H9 (cell line): ENCODE measurements at regions not wholly inside any gene's neighbourhood (a gene's known extent, or its start where the extent isn't known, plus 50 kb on each side); places are given as distances from the start of the nearest gene placed in this dataset.

Experiments
- DNase-seq: peaks from one replicate; pipeline ENCODE4 v3.0.0-alpha.2; 2017
- H2AFZ ChIP-seq: one replicate; pipeline ENCODE4 v1.6.1; 2013; ENCODE audit warnings: mild to moderate bottlenecking, low read length, control low read depth, moderate library complexity
- H2AK5ac ChIP-seq: 2 replicates; pipeline ENCODE4 v1.6.1; 2013; ENCODE audit warnings: low read length, control low read depth, mixed read lengths; ENCODE audit not compliant: insufficient read length
- H2BK120ac ChIP-seq: one replicate; pipeline ENCODE4 v1.6.1; 2013; ENCODE audit warnings: low read depth, mild to moderate bottlenecking, low read length, control low read depth, inconsistent platforms; ENCODE audit not compliant: poor library complexity, severe bottlenecking
- H2BK12ac ChIP-seq: 2 replicates; pipeline ENCODE4 v1.6.1; 2013; ENCODE audit warnings: low read length, control low read depth, mixed read lengths, low read depth; ENCODE audit not compliant: insufficient read length
- H2BK15ac ChIP-seq: 2 replicates; pipeline ENCODE4 v1.6.1; 2013; ENCODE audit warnings: low read depth, low read length, control low read depth
- H2BK20ac ChIP-seq: one replicate; pipeline ENCODE4 v1.6.1; 2013; ENCODE audit warnings: low read depth, mild to moderate bottlenecking, low read length, control low read depth, inconsistent platforms; ENCODE audit not compliant: poor library complexity, severe bottlenecking
- H2BK5ac ChIP-seq: 2 replicates; pipeline ENCODE4 v1.6.1; 2013; ENCODE audit warnings: low read length, control low read depth, mixed read lengths; ENCODE audit not compliant: insufficient read length
- H3K14ac ChIP-seq: 2 replicates; pipeline ENCODE4 v1.6.1; 2013; ENCODE audit warnings: low read length, control low read depth; ENCODE audit not compliant: insufficient read depth
- H3K18ac ChIP-seq: 2 replicates; pipeline ENCODE4 v1.6.1; 2013; ENCODE audit warnings: low read depth, mild to moderate bottlenecking, mixed read lengths, low read length, control low read depth; ENCODE audit not compliant: insufficient read length
- H3K23ac ChIP-seq: 2 replicates; pipeline ENCODE4 v1.6.1; 2013; ENCODE audit warnings: low read length, control low read depth, mixed read lengths, low read depth; ENCODE audit not compliant: insufficient read length
- H3K23me2 ChIP-seq: 2 replicates; pipeline ENCODE4 v1.6.1; 2013; ENCODE audit warnings: low read depth, mild to moderate bottlenecking, mixed read lengths, low read length, control low read depth; ENCODE audit not compliant: insufficient read length, poor library complexity, severe bottlenecking
- H3K27ac ChIP-seq: 2 replicates; pipeline ENCODE4 v1.5.1; 2013; ENCODE audit warnings: low read length, control low read depth, mixed read lengths, low read depth; ENCODE audit not compliant: insufficient read length
- H3K27me3 ChIP-seq: 2 replicates; pipeline ENCODE4 v1.6.1; 2013; ENCODE audit warnings: low read length, control low read depth, inconsistent platforms; ENCODE audit not compliant: insufficient read depth
- H3K4ac ChIP-seq: 2 replicates; pipeline ENCODE4 v1.6.1; 2013; ENCODE audit warnings: low read depth, mild to moderate bottlenecking, control low read depth, inconsistent platforms, low read length, moderate library complexity
- H3K4me1 ChIP-seq: 2 replicates; pipeline ENCODE4 v1.6.1; 2013; ENCODE audit warnings: low read length, control low read depth, inconsistent platforms; ENCODE audit not compliant: insufficient read depth
- H3K4me2 ChIP-seq: 2 replicates; pipeline ENCODE4 v1.6.1; 2013; ENCODE audit warnings: low read length, control low read depth, mixed read lengths; ENCODE audit not compliant: insufficient read length, insufficient read depth
- H3K56ac ChIP-seq: 2 replicates; pipeline ENCODE4 v1.6.1; 2013; ENCODE audit warnings: low read depth, mild to moderate bottlenecking, mixed read lengths, low read length, control low read depth; ENCODE audit not compliant: insufficient read length
- H3K79me1 ChIP-seq: 2 replicates; pipeline ENCODE4 v1.6.1; 2013; ENCODE audit warnings: low read depth, mild to moderate bottlenecking, moderate library complexity, low read length, control low read depth, inconsistent platforms; ENCODE audit not compliant: insufficient read depth, poor library complexity, severe bottlenecking
- H3K79me2 ChIP-seq: 2 replicates; pipeline ENCODE4 v1.6.1; 2013; ENCODE audit warnings: low read length, control low read depth, inconsistent platforms; ENCODE audit not compliant: insufficient read depth
- H3K9ac ChIP-seq: 2 replicates; pipeline ENCODE4 v1.6.1; 2013; ENCODE audit warnings: low read length, control low read depth, mixed read lengths; ENCODE audit not compliant: insufficient read length; ENCODE audit errors: extremely low read depth
- H3K9me3 ChIP-seq: one replicate; pipeline ENCODE4 v1.6.1; 2013; ENCODE audit warnings: low read depth, low read length, inconsistent platforms; ENCODE audit not compliant: control insufficient read depth
- H3T11ph ChIP-seq: one replicate; pipeline ENCODE4 v1.6.1; 2013; ENCODE audit warnings: mild to moderate bottlenecking, low read length, control low read depth, inconsistent platforms
- H4K20me1 ChIP-seq: one replicate; pipeline ENCODE4 v1.6.1; 2013; ENCODE audit not compliant: control insufficient read depth, insufficient read length, insufficient read depth
- H4K5ac ChIP-seq: 2 replicates; pipeline ENCODE4 v1.6.1; 2013; ENCODE audit warnings: low read depth, mild to moderate bottlenecking, mixed read lengths, low read length, control low read depth; ENCODE audit not compliant: insufficient read length
- H4K8ac ChIP-seq: replicated peaks from 2 replicates; pipeline ENCODE4 v1.6.1; 2013; ENCODE audit warnings: low read length, control low read depth, mixed read lengths, low read depth; ENCODE audit not compliant: insufficient read length
- H4K91ac ChIP-seq: 2 replicates; pipeline ENCODE4 v1.6.1; 2013; ENCODE audit warnings: low read depth, mild to moderate bottlenecking, moderate library complexity, mixed read lengths, low read length, control low read depth; ENCODE audit not compliant: insufficient read length
- H3K27ac Mint-ChIP-seq, 3 experiments: 2 replicates in 2 of 3; 3 replicates in 1 of 3; pipeline ENCODE4 v1.8.0; 2020 to 2021; ENCODE audit warnings: mixed read lengths in 3 of 3, mild to moderate bottlenecking in 1 of 3, moderate library complexity in 1 of 3
- H3K27me3 Mint-ChIP-seq: 2 replicates; pipeline ENCODE4 v1.8.0; 2021; ENCODE audit warnings: low read depth, mild to moderate bottlenecking, moderate library complexity, mixed read lengths
- H3K36me3 Mint-ChIP-seq, 3 experiments: 2 replicates in 2 of 3; 3 replicates in 1 of 3; pipeline ENCODE4 v1.8.0; 2020 to 2021; ENCODE audit warnings: low read depth in 3 of 3, mixed read lengths in 3 of 3; ENCODE audit not compliant: insufficient read depth in 1 of 3
- H3K4me1 Mint-ChIP-seq, 2 experiments: 2 replicates each; pipeline ENCODE4 v1.8.0; 2020; ENCODE audit warnings: mixed read lengths in 2 of 2
- H3K4me3 Mint-ChIP-seq, 2 experiments: 2 replicates in 1 of 2; 3 replicates in 1 of 2; pipeline ENCODE4 v1.8.0; 2020 to 2021; ENCODE audit warnings: mild to moderate bottlenecking in 2 of 2, mixed read lengths in 2 of 2, moderate library complexity in 1 of 2
- H3K9me3 Mint-ChIP-seq, 2 experiments: 2 replicates in 1 of 2; 3 replicates in 1 of 2; pipeline ENCODE4 v1.8.0; 2020; ENCODE audit warnings: mild to moderate bottlenecking in 2 of 2, mixed read lengths in 2 of 2, moderate library complexity in 1 of 2
- WGBS: extraction: QIAGEN DNeasy Blood & Tissue Kit; methylation state at CpG from one replicate; pipeline ENCODE4 v1.1.7; 2013; ENCODE audit warnings: missing lambda C conversion rate, low lambda C conversion rate, mixed read lengths; ENCODE audit not compliant: insufficient read length; ENCODE audit errors: extremely low coverage; 5-methylcytosine and 5-hydroxymethylcytosine counted together
- TF ChIP-seq, protein P1 (sequence below): fragments of 200-600 bp; sonication (generic); conservative IDR thresholded peaks from 3 replicates; pipeline ENCODE4 v1.8.0; 2021; ENCODE audit warnings: antibody characterized with exemption, mild to moderate bottlenecking

DNA sequence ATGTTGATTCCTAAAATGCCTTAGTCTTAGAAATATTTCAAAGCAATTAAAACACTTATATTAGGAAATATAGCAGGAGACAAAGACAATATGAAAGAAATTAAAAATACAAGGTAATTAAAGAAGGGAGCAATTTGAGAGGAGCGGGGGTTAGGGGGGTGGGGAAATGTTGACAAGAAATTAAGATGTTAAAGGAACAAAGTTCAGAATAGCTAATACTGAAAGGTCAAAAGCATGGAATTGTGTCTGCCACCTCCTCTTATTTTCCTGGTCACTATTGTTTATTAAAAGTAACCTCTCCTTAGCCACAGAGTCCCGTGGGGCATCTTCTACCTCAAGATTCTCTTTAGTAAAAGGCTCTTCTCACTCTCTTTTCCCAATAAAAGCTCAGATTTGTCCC, 244.1 kb downstream of the MREG start:
- Histone ChIP-seq H2BK15ac (no peak overlapping the region), H3K9me3 (no peaks in the 10 kb centered on the region), H3K23ac (no peak overlapping the region), H4K5ac (no peak overlapping the region), H3K4me1 (no peaks in the 10 kb centered on the region), H3K18ac (no peak overlapping the region), H4K20me1 (no peaks in the 10 kb centered on the region), H3K79me2 (no peaks in the 10 kb centered on the region), H3K9ac (no peak overlapping the region), H2BK20ac (no peak overlapping the region), H3K79me1 (no peaks in the 10 kb centered on the region), H2BK12ac (no peak overlapping the region), H2BK5ac (no peak overlapping the region), H2BK120ac (no peak overlapping the region), H2AFZ (no peak overlapping the region), H3K4ac (no peak overlapping the region), H3K4me2 (no peak overlapping the region), H4K8ac (no peak overlapping the region), H3K56ac (no peak overlapping the region), H3K14ac (no peak overlapping the region), H3K23me2 (no peaks in the 10 kb centered on the region), H2AK5ac (no peak overlapping the region), H4K91ac (no peak overlapping the region), H3K27me3 (no peaks in the 10 kb centered on the region), H3K27ac (no peak overlapping the region), H3T11ph (no peak overlapping the region)
- Mint-ChIP-seq H3K4me3 (no peak overlapping the region), H3K27me3 (0 out of 2 replicates have a peak, but pooled peaks cover 1% of the 10 kb centered on the region), H3K36me3 (peaks cover 0 to 1% (median 0%) of the 10 kb centered on the region in 3 experiments; a peak in 1 of 7 replicates), H3K4me1 (peaks cover 18 to 22% of the 10 kb centered on the region in 2 experiments), H3K9me3 (peaks cover 0 to 4% of the 10 kb centered on the region in 2 experiments; a peak in 2 of 5 replicates), H3K27ac (no peak overlapping the region)
- no peak for DNase-seq
- TF ChIP-seq, protein P1, sequence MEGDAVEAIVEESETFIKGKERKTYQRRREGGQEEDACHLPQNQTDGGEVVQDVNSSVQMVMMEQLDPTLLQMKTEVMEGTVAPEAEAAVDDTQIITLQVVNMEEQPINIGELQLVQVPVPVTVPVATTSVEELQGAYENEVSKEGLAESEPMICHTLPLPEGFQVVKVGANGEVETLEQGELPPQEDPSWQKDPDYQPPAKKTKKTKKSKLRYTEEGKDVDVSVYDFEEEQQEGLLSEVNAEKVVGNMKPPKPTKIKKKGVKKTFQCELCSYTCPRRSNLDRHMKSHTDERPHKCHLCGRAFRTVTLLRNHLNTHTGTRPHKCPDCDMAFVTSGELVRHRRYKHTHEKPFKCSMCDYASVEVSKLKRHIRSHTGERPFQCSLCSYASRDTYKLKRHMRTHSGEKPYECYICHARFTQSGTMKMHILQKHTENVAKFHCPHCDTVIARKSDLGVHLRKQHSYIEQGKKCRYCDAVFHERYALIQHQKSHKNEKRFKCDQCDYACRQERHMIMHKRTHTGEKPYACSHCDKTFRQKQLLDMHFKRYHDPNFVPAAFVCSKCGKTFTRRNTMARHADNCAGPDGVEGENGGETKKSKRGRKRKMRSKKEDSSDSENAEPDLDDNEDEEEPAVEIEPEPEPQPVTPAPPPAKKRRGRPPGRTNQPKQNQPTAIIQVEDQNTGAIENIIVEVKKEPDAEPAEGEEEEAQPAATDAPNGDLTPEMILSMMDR, result no peak
- WGBS, result no CpG with 5 or more reads among the region's 2 CpGs
